GM19395 (cell line): ENCODE measurements at regions not wholly inside any gene's neighbourhood (a gene's known extent, or its start where the extent isn't known, plus 50 kb on each side); places are given as distances from the start of the nearest gene placed in this dataset.
"Not testable (repeated sequence)": the region's sequence is repeated elsewhere in the genome, so short reads cannot be mapped to it uniquely, and the experiment has no call there.

Source experiments
- ATAC-seq: cut with Tn5 transposase; IDR thresholded peaks from one replicate; pipeline ENCODE4 v1.9.1; 2021; ENCODE audit warnings: mild to moderate bottlenecking, moderate library complexity; ENCODE audit not compliant: unreplicated experiment

DNA sequence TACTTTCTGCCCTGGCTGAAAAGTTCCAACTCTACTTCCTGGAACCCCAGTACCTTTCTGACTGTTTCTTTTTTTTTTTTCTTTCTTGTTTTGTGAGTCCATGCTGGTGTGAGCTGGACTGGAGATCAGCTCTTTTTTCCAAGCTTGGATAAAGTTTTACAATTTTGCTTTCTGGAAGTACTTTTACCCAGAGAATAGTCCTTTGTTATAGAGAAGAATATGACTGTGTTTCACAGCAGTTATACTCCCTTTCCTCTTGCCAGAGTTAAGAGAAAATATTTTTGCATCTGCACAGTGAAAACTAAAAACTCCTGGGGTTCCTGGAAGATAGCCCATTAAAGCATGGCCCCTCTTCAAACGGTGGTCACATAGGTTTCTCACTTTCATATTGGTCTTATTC lies 1100.6 kb downstream of the OTOL1 start:
- no peak for ATAC-seq

GRCh38 chr3:162598500-162598899 lies 1101.9 kb downstream of the OTOL1 start:
- not testable (repeated sequence) for ATAC-seq

GRCh38 chr3:162599742-162600141 lies 1103.1 kb downstream of the OTOL1 start:
- ATAC-seq, result not testable (repeated sequence)

DNA sequence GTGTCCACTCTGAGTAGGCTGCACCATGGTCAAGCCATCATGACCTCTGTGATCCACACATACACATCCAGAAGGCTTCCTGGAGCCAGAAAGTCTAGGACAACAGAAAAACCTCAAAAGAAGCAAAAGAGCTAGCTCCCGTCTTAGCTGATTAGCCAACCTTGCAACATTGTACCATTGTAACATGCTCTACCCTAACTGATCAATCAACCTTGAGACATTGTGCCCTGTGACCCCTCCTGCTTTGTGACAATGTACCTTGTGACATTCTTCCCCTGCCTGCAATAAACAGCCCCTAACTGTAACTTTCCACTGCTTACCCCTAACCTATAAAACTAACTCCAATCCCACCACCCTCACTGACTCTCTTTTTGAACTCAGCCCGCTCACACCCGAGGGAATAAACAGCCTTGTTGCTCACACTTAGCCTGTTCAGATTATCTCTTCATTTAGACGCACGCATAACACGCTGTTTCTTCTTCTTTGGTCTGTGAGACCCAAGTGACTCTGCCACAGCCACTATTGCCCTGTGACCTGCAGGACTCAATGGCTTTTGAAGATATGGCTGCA lies 1104.6 kb downstream of the OTOL1 start:
- no peak for ATAC-seq

DNA sequence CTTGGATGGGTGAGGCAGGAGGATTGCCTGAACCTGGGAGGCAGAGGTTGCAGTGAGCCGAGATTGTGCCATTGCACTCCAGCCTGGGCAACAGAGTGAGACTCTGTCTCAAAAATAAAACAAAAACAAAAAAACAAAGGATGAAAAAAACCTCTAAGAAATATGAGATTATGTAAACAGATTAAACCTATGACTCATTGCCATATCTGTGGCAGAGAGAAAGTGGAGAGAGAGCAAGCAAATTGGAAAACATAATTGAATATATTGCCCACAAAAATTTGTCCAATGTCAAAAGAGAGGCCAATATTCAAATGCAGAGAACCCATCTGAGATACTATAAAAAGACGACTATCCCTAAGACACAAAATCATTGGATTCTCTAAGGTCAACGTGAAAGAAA lies 1106.0 kb downstream of the OTOL1 start:
- ATAC-seq, result no peak

GRCh38 chr3:162605651-162606204 lies 1109.1 kb downstream of the OTOL1 start:
- ATAC-seq, result no peak

DNA sequence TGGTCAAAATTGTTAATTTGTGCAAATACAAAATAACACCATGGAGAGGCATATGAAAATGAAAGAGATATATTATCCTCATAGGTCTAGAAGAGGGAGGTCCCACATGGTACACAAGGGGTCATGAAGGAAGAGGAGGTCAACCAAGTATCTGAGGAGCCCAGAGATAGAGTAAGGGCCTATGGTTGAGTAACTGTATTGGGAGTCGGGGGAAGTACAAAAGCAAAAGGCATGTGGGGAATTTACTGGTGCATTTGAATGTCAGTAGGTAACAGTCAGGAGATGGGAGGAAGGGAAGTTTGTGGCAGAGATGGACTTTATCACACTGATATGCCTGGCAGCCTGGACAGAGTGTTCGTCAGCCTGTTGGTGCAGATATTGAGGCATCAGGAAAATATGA lies 1113.7 kb downstream of the OTOL1 start:
- no peak for ATAC-seq

- no peak for ATAC-seq
These were observed 1116.4 kb downstream of the OTOL1 start for GRCh38 chr3:162612991-162613390.

DNA sequence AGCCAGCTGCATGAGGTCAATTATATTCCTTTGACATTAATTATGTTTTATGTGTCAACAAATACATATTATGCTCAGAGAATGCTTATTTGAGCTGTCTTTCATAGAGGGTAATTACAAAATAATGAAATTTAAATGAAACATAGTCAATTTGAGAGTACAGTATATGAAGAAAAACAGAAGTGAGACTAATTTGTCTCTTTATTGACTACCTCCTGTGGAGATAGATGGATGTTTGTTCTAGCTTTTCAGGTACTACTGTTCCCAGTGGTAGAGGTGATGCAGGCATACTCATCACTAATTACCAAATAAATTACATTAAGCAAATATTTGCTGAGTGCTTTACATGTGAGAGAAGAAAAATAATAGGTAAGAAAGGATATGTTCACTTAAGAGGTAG lies 1129.6 kb downstream of the OTOL1 start:
- ATAC-seq, result no peak

- ATAC-seq, result no peak
These were observed 1131.9 kb downstream of the OTOL1 start for GRCh38 chr3:162628531-162628930.

DNA sequence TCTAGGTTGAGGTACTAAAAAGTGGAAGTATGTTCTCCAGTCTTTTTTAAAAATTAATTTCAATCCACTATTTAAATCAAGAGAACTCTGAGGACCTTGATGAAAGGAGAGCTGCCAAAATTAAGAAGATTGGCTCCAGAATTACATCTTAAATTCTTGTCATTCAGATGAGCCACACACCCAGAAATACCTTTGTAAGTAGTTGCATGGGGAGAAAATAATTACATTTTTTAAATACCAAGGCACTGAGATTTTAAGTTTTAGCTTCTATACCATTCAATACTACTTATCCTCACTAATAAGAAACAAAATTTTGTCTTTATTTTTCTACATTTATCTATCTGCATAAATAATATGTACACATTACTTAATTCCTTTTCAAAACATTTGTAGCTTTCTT lies 1132.8 kb downstream of the OTOL1 start:
- ATAC-seq, result no peak

DNA sequence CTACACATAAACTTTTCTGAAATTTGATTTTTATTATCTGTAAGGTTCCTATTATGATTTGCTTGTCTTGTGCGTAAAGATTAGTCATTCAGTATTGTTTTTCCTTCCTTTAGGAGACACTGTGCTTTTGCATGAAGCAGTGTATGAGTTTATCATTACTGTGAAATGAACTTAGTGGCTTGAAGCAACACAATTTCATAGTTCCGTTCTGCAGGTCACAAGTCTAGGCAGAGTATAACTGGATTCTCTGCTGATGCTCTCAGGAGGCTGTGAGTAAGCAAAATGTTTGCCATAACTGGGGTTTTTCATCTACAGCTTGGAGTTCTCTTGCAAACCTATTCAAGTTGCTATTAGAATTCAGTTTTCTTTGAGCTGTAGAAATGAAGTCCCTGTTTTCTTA lies 1136.1 kb downstream of the OTOL1 start:
- ATAC-seq, result no peak

- ATAC-seq, result not testable (repeated sequence)
These were observed 1143.6 kb downstream of the OTOL1 start for GRCh38 chr3:162640208-162640607.

DNA sequence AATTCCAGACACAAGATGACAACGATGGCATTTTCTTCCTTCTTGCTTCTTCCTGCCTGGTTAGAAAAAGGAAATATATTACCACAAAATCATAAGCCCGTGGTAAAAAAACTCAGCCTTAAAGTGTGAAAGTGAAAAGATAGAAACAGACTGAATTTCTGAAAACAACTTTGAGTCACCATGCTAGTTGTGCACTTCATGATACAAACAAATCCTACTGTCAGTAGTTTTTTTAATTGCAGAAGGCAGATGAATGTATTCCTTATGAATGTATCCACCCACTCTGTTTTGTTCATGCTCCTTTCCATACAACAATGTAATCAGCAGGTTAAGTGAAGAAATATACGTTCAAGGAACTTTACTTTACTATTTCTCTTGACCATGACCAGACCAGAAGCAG lies 1144.7 kb downstream of the OTOL1 start:
- ATAC-seq, result no peak

DNA sequence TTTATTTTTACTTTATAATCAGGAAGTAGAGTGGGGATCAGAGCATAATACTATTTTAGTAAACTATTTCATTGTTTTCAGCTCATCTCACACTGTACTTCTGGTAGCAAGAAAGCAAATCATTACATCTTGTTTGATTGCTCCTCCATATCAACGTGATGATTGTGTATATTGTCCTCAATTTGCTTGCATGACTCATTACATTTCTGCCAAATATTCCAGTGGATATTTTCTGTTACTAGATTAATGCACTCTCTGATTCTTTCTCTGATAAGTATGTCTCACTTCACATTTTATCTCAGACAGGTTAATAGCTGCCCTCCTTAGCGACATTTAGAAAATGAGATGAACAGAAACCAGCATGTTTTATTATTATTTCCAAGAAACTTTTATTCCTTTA lies 1145.3 kb downstream of the OTOL1 start:
- no peak for ATAC-seq

DNA sequence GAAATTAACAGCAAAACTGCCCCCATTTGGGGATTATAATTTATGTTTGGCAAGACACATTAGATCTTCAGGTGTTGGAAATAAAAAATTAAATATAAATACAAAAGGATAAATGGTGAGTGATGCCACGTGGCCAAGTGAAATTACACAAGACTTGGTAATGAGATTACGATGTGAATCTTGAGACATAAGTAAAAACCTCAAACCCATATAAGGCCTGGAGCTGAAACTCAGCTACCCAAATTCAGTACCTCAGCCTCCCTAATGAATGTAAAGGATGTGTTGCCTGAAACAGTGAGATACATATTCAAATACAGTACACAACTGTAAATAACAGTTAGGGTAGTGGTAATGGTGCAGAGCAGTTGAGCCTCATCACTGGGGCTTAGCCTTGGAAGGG lies 1146.6 kb downstream of the OTOL1 start:
- ATAC-seq, result no peak

DNA sequence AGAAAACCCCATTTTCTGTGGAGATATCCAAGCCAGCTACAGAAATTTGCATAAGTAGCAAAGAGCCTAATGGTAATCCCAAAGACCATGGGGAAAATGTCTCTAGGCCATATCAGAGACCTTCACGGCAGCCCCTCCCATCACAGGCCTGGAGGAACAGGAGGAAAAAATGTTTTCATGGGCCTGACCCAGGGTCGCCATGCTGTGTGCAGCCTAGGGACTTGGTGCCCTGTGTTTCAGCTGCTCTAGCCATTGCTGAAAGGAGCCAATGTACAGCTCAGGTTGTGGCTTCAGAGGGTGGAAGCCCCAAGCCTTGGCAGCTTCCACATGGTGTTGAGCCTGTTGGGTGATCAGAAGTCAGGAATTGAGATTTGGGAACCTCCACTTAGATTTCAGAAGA lies 1150.7 kb downstream of the OTOL1 start:
- no peak for ATAC-seq

GRCh38 chr3:162658003-162658402 lies 1161.4 kb downstream of the OTOL1 start:
- ATAC-seq, result no peak

- no peak for ATAC-seq
These were observed 1169.2 kb downstream of the OTOL1 start for GRCh38 chr3:162665684-162666391.

DNA sequence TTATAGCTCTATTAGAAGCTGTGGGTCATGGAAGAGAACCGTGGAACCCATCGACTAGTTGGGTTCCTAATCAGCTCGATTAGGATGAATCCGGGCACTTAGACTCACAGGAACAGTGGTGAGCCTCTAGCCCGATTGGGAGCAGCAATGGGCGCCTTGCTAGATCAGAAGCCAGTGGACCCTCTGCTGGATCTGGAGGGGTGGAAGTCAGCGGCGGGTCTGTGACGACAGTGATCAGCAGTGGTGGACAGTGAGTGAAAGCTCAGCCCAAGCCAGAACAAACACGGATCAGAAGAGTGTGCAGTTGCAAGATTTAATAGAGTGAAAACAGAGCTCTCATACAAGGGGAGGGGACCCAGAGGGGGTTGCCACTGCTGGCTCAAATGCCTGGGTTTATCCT lies 1170.2 kb downstream of the OTOL1 start:
- no peak for ATAC-seq

GRCh38 chr3:162670181-162670580 lies 1173.6 kb downstream of the OTOL1 start:
- no peak for ATAC-seq

GRCh38 chr3:162677475-162677874 lies 1180.9 kb downstream of the OTOL1 start:
- no peak for ATAC-seq

- ATAC-seq, result no peak
These were observed 1182.3 kb downstream of the OTOL1 start for GRCh38 chr3:162678941-162679340.
